A673 (cell line): ENCODE measurements at regions not wholly inside any gene's neighbourhood (a gene's known extent, or its start where the extent isn't known, plus 50 kb on each side); places are given as distances from the start of the nearest gene placed in this dataset.

Source experiments
- BruUV-seq: library from RNA; stranded (reverse); fragments of 400-500 nt; replicated peaks from 2 replicates; lab custom pipeline; 2021; lab: Mats Ljungman, UMichigan
- CTCF ChIA-PET: fragments of 300-600 bp; sonication (Branson Sonifier 250); formaldehyde crosslinking; loops from one replicate; lab custom pipeline; 2022; ENCODE audit warnings: antibody characterized with exemption; lab: Charles Lee
- POLR2A ChIA-PET: fragments of 300-600 bp; sonication (Branson Sonifier 250); formaldehyde crosslinking; loops from one replicate; lab custom pipeline; 2022; ENCODE audit warnings: antibody characterized with exemption; ENCODE audit not compliant: low non-redundant PET; lab: Charles Lee
- DNase-seq: peaks from one replicate; pipeline ENCODE4 v3.0.0-alpha.2; 2015; ENCODE audit warnings: low spot score
- H3K27ac ChIP-seq: fragments of 200-600 bp; sonication (generic); 2 replicates; pipeline ENCODE4 v1.5.1; 2016; ENCODE audit warnings: mixed run types, low read depth, mild to moderate bottlenecking, mixed read lengths, antibody characterized with exemption, low read length; ENCODE audit not compliant: poor library complexity, severe bottlenecking
- H3K27me3 ChIP-seq: fragments of 200-600 bp; sonication (generic); replicated peaks from 2 replicates; pipeline ENCODE4 v1.6.1; 2017; ENCODE audit warnings: mixed run types, low read depth, mild to moderate bottlenecking, mixed read lengths, antibody characterized with exemption, low read length; ENCODE audit not compliant: insufficient read depth, poor library complexity
- H3K36me3 ChIP-seq: fragments of 200-600 bp; sonication (generic); 2 replicates; pipeline ENCODE4 v1.6.1; 2016; ENCODE audit warnings: mixed run types, mild to moderate bottlenecking, mixed read lengths, antibody characterized with exemption, low read length; ENCODE audit not compliant: insufficient read depth, poor library complexity, severe bottlenecking
- H3K4me1 ChIP-seq: fragments of 200-600 bp; sonication (generic); 2 replicates; pipeline ENCODE4 v1.6.1; 2017; ENCODE audit warnings: mixed run types, mild to moderate bottlenecking, mixed read lengths, antibody characterized with exemption, low read length; ENCODE audit not compliant: insufficient read depth, poor library complexity, severe bottlenecking
- H3K4me3 ChIP-seq: fragments of 200-600 bp; sonication (generic); 2 replicates; pipeline ENCODE4 v1.5.1; 2016; ENCODE audit warnings: low read depth, mixed run types, mild to moderate bottlenecking, mixed read lengths, low read length; ENCODE audit not compliant: poor library complexity, severe bottlenecking
- H3K9me3 ChIP-seq: fragments of 200-600 bp; sonication (generic); 2 replicates; pipeline ENCODE4 v1.6.1; 2016; ENCODE audit warnings: mixed run types, low read depth, mild to moderate bottlenecking, mixed read lengths, antibody characterized with exemption, low read length; ENCODE audit not compliant: poor library complexity, severe bottlenecking
- EZH2 ChIP-seq: fragments of 200-600 bp; sonication (generic); IDR thresholded peaks from 2 replicates; pipeline ENCODE4 v1.6.1; 2017; ENCODE audit warnings: borderline replicate concordance, low read depth, mild to moderate bottlenecking, mixed read lengths, antibody characterized with exemption, low read length; ENCODE audit not compliant: poor library complexity, severe bottlenecking
- intact Hi-C: fragments of 100-400 bp; cut with micrococcal nuclease; formaldehyde crosslinking; loops from one replicate; pipeline ENCODE4 v1.10.0; 2022; ENCODE audit not compliant: unreplicated experiment
- TF ChIP-seq, protein P1 (sequence below): fragments of 300-800, 200-600 bp; sonication (generic); conservative IDR thresholded peaks from 2 replicates; pipeline ENCODE4 v1.5.1; 2017; ENCODE audit warnings: low read depth, mild to moderate bottlenecking, antibody characterized with exemption, low read length, moderate library complexity, mixed read lengths

DNA sequence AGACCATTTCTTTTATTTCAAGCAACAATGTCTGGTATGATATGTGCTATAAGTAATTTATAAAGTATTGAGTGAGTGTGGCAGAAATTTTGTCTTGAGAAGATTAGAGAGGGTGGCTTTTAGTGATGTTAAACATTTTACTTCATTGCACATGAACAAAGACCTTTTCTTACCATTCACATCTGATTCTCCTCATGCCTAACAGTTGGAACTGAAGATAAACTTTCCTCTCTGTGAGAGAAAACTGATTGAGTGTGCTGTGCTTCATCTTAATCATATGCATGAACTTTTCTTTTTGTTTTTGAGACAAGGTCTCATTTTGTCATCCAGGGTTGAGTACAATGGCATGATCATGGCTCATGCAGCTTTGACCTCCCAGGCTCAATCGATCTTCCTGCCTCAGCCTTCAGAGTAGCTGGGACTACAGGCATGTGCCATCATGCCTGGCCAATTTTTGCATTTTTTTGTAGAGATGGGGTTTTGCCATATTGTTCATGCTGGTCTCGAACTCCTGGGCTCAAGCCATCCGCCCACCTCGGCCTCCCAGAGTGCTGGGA lies 377.7 kb upstream of the GOLIM4 start:
- Histone ChIP-seq H3K4me3 (no peak overlapping the region), H3K9me3 (no peaks in the 10 kb centered on the region), H3K27ac (no peak overlapping the region), H3K27me3 (peaks cover 20% of the 10 kb centered on the region), H3K4me1 (no peaks in the 10 kb centered on the region), H3K36me3 (no peaks in the 10 kb centered on the region)
- DNase-seq: no peak
- TF ChIP-seq EZH2: no peak
- TF ChIP-seq, protein P1, sequence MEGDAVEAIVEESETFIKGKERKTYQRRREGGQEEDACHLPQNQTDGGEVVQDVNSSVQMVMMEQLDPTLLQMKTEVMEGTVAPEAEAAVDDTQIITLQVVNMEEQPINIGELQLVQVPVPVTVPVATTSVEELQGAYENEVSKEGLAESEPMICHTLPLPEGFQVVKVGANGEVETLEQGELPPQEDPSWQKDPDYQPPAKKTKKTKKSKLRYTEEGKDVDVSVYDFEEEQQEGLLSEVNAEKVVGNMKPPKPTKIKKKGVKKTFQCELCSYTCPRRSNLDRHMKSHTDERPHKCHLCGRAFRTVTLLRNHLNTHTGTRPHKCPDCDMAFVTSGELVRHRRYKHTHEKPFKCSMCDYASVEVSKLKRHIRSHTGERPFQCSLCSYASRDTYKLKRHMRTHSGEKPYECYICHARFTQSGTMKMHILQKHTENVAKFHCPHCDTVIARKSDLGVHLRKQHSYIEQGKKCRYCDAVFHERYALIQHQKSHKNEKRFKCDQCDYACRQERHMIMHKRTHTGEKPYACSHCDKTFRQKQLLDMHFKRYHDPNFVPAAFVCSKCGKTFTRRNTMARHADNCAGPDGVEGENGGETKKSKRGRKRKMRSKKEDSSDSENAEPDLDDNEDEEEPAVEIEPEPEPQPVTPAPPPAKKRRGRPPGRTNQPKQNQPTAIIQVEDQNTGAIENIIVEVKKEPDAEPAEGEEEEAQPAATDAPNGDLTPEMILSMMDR: no peak
- POLR2A ChIA-PET: no interaction called here
- CTCF ChIA-PET: no interaction called here
- BruUV-seq: no TSS peak
- intact Hi-C loops: no loop called here

DNA sequence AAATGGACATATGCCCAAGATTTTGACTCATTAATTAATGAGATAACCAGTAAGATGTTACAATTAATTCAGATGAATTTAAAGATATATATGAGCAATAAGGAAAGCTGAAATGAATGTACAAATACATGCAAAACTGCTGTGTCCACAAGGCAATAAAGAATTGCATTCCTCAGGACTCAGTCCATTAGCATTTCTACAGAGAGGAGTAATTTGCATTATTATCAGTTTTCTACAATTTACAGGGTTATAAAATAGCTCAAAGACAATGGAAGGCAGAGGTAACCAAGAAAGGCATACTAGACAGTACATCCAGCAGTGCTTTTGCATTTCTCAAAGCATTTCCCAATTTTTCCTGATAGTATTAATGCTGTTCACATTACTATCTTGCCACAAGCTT lies 377.1 kb upstream of the GOLIM4 start:
- H3K27me3 ChIP-seq: peaks cover 22% of the 10 kb centered on the region
- intact Hi-C loops: no loop called here
- no peaks in the 10 kb centered on the region for H3K9me3 ChIP-seq
- no peak overlapping the region for H3K27ac ChIP-seq
- ChIA-PET CTCF (no interaction called here), POLR2A (no interaction called here)
- DNase-seq: no peak
- no peaks in the 10 kb centered on the region for H3K36me3 ChIP-seq
- no TSS peak for BruUV-seq
- no peaks in the 10 kb centered on the region for H3K4me1 ChIP-seq
- TF ChIP-seq, protein P1: no peak
- no peak for TF ChIP-seq EZH2
- no peak overlapping the region for H3K4me3 ChIP-seq

DNA sequence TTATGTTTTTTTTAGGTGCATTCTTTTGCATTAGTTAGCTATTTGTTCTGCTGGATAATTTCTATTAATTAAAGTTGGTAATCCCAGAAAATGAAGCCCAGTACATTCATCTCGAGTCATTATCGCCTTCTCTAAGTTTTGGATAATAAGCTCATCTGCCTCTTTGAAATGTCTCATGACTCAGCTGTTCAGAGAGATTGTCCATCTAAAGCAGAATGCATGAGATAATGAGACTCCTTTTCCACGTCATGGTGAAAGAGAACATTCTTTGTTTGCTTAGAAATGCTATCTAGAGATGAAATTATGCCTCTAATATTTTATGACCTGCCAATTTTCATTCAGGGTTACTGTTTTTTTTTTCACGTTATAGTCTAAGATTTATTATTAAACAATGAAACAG lies 374.7 kb upstream of the GOLIM4 start:
- Histone ChIP-seq H3K27me3 (peaks cover 19% of the 10 kb centered on the region), H3K4me1 (no peaks in the 10 kb centered on the region), H3K27ac (no peak overlapping the region), H3K4me3 (no peak overlapping the region), H3K9me3 (no peaks in the 10 kb centered on the region), H3K36me3 (no peaks in the 10 kb centered on the region)
- ChIA-PET CTCF (no interaction called here), POLR2A (no interaction called here)
- intact Hi-C loops: no loop called here
- TF ChIP-seq EZH2: no peak
- TF ChIP-seq, protein P1: no peak
- no TSS peak for BruUV-seq
- DNase-seq: no peak
